ENCODE measurements at regions not wholly inside any gene's neighbourhood (a gene's known extent, or its start where the extent isn't known, plus 50 kb on each side); places are given as distances from the start of the nearest gene placed in this dataset.

GRCh38 chr6:137981758-137982157, 114.7 kb downstream of the TNFAIP3 start:
- Mint-ChIP-seq H3K27me3 (ENCODE audit: insufficient read depth) (peaks cover 9% of the 10 kb centered on the region), H3K36me3 (ENCODE audit: low read depth) (no peaks in the 10 kb centered on the region), H3K27ac (no peak overlapping the region), H3K4me1 (no peaks in the 10 kb centered on the region), H3K4me3 (no peak overlapping the region), H3K9me3 (no peaks in the 10 kb centered on the region)
- no peak for TF ChIP-seq CTCF (conservative IDR thresholded peaks at IDR 0.05)
- Histone ChIP-seq H3K9me3 (ENCODE audit: control insufficient read depth, low read length) (no peaks in the 10 kb centered on the region), H3K27ac (ENCODE audit: low read depth, low read length) (no peak overlapping the region), H3K27me3 (ENCODE audit: control insufficient read depth, insufficient read depth, low read length, poor library complexity, severe bottlenecking) (no peaks in the 10 kb centered on the region), H3K4me1 (ENCODE audit: control insufficient read depth, insufficient read depth, low read length) (no peaks in the 10 kb centered on the region), H3K9ac (ENCODE audit: extremely low read depth, low read length, poor library complexity, severe bottlenecking) (no peak overlapping the region), H3K4me3 (ENCODE audit: low read length) (no peak overlapping the region), H3K36me3 (ENCODE audit: control insufficient read depth, insufficient read depth, low read length) (no peaks in the 10 kb centered on the region)
- DNase-seq = no peak
- 94% methylated on average over 3 of the region's 3 CpGs; no CpG with 5 or more reads in 1 of the 2 experiments for WGBS, 2 experiments (ENCODE audit: insufficient coverage in 1 of 2, insufficient read length in 1 of 2)

- Mint-ChIP-seq H3K36me3 (ENCODE audit: low read depth) (no peaks in the 10 kb centered on the region), H3K27me3 (ENCODE audit: insufficient read depth) (peaks cover 13% of the 10 kb centered on the region), H3K27ac (no peak overlapping the region), H3K9me3 (no peaks in the 10 kb centered on the region), H3K4me1 (no peaks in the 10 kb centered on the region), H3K4me3 (no peak overlapping the region)
- no peak for TF ChIP-seq CTCF (conservative IDR thresholded peaks at IDR 0.05)
- H3K4me1 ChIP-seq (ENCODE audit: control insufficient read depth, insufficient read depth, low read length) = no peaks in the 10 kb centered on the region
- H3K4me3 ChIP-seq (ENCODE audit: low read length) = no peak overlapping the region
- no peak for DNase-seq
- WGBS, 2 experiments (ENCODE audit: insufficient coverage in 1 of 2, insufficient read length in 1 of 2) = 86 to 89% methylated on average over 8 to 12 of the region's 12 CpGs
- H3K9me3 ChIP-seq (ENCODE audit: control insufficient read depth, low read length) = no peaks in the 10 kb centered on the region
- no peaks in the 10 kb centered on the region for H3K36me3 ChIP-seq (ENCODE audit: control insufficient read depth, insufficient read depth, low read length)
- H3K27ac ChIP-seq (ENCODE audit: low read depth, low read length) = no peak overlapping the region
- no peaks in the 10 kb centered on the region for H3K27me3 ChIP-seq (ENCODE audit: control insufficient read depth, insufficient read depth, low read length, poor library complexity, severe bottlenecking)
- no peak overlapping the region for H3K9ac ChIP-seq (ENCODE audit: extremely low read depth, low read length, poor library complexity, severe bottlenecking)
Measured at GRCh38 chr6:137982418-137983189, 115.5 kb downstream of the TNFAIP3 start.

GRCh38 chr6:137983269-137983668, 116.2 kb downstream of the TNFAIP3 start:
- no peak overlapping the region for H3K27ac ChIP-seq (ENCODE audit: low read depth, low read length)
- Mint-ChIP-seq H3K4me3 (no peak overlapping the region), H3K27me3 (ENCODE audit: insufficient read depth) (peaks cover 13% of the 10 kb centered on the region), H3K4me1 (no peaks in the 10 kb centered on the region), H3K9me3 (no peaks in the 10 kb centered on the region), H3K36me3 (ENCODE audit: low read depth) (no peaks in the 10 kb centered on the region), H3K27ac (no peak overlapping the region)
- no peak overlapping the region for H3K9ac ChIP-seq (ENCODE audit: extremely low read depth, low read length, poor library complexity, severe bottlenecking)
- no peaks in the 10 kb centered on the region for H3K27me3 ChIP-seq (ENCODE audit: control insufficient read depth, insufficient read depth, low read length, poor library complexity, severe bottlenecking)
- no peak overlapping the region for H3K4me3 ChIP-seq (ENCODE audit: low read length)
- 92 to 93% methylated on average over 4 to 5 of the region's 5 CpGs for WGBS, 2 experiments (ENCODE audit: insufficient coverage in 1 of 2, insufficient read length in 1 of 2)
- TF ChIP-seq CTCF (conservative IDR thresholded peaks at IDR 0.05) = no peak
- H3K4me1 ChIP-seq (ENCODE audit: control insufficient read depth, insufficient read depth, low read length) = no peaks in the 10 kb centered on the region
- DNase-seq = no peak
- H3K36me3 ChIP-seq (ENCODE audit: control insufficient read depth, insufficient read depth, low read length) = no peaks in the 10 kb centered on the region
- H3K9me3 ChIP-seq (ENCODE audit: control insufficient read depth, low read length) = no peaks in the 10 kb centered on the region
